HG03108 (cell line): ENCODE measurements at regions not wholly inside any gene's neighbourhood (a gene's known extent, or its start where the extent isn't known, plus 50 kb on each side); places are given as distances from the start of the nearest gene placed in this dataset.
"Not testable (repeated sequence)": the region's sequence is repeated elsewhere in the genome, so short reads cannot be mapped to it uniquely, and the experiment has no call there.

Source experiments
- ATAC-seq: cut with Tn5 transposase; IDR thresholded peaks from one replicate; pipeline ENCODE4 v1.9.1; 2021; ENCODE audit warnings: moderate library complexity; ENCODE audit not compliant: unreplicated experiment

DNA sequence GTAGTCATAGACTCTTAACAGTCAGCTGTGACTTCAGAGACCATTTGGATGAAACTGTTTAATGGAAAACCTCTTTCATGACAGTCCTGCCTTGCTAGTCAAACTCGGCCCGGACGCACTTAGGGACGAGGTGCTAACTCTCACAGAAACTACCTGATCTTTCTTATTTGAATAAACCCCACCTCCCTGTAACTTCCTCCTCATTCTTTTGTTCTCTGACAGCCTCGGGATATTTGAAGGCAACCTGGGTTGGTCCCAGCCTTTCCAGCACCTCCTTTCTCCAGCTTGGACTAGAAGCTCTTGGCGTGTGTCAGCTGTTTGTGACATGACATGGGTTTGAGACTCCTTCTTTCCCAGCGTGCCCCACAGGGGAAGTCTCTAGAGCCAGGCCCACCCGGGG lies 175.3 kb upstream of the EXOC2 start:
- no peak for ATAC-seq

DNA sequence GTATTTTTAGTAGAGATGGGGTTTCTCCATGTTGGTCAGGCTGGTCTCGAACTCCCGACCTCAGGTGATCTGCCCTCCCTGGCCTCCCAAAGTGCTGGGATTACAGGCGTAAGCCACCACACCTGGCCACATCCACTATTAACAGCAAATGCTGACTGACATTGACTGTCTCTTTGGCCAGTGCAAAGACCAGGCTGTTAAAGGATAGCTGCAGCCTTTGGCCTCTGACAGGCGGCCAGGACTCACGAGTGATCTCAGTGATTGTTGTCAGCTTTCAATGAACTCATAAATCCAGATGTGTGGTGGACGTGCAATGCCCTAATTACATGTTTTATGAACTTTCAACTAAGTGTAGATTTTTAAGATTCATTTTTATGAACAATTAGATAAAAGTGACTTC lies 174.4 kb upstream of the EXOC2 start:
- ATAC-seq: no peak

DNA sequence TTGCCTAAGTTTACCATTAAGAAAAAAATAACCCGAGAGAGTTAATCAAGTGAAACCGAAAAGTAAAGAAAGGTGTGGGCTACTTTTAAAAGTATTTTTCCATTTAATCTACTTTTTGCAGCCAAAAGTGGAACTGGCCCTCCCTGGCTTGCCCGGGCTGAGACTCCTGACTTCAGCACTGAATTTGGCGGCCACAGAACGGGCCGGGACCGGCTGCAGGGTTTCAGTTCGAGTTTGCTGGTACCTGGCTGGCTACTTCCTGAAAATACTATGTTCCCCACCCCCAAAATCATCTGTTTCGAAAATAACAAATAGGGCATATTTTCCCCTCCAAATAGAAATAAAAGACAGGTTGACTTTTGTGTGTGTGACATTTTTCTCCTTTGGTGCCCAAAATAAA lies 173.4 kb upstream of the EXOC2 start:
- no peak for ATAC-seq

DNA sequence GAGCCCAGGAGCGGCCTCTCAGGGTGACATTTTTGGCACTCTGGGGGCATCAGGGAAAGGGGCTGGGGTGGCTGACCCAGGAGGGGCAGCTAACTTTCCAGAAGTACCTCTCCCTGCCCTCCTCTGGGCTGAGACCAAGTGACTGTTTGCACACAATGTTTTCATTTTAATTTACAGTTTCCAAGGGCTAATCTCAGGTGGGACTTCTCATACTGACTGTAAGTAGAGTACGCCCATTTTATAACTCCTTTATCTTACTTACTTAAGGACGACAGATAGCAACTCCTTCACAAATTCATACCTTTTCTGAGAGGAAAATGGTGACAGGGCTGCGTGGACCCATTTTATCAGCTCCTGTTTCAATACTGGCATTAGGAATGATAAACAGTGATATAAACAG lies 172.9 kb upstream of the EXOC2 start:
- ATAC-seq: no peak

DNA sequence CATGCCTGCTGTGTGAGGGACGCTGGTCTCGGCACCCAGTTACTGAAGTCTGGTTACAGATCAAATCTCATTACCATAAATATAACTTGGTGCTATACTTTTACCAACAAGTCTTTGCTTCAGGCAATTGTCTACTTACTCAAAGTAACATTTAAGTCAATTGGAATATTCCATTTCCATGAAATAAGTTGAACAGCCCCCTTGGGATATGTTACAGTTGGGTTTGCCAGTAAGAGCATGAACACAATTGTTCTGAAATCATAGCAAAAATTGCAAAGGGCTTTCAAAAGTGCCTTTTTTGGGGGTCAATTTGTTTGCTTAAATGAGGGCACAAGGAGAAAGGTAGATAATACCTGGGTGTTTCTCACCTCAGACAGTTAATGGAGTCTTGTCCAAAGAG lies 170.9 kb upstream of the EXOC2 start:
- no peak for ATAC-seq

DNA sequence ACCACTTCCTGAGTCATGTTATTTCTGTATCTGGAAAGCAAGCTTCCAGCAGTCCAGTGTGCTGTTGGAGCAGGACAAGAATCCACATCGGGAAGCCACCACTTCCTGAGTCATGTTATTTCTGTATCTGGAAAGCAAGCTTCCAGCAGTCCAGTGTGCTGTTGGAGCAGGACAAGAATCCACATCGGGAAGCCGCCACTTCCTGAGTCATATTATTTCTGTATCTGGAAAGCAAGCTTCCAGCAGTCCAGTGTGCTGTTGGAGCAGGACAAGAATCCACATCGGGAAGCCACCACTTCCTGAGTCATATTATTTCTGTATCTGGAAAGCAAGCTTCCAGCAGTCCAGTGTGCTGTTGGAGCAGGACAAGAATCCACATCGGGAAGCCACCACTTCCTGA lies 170.2 kb upstream of the EXOC2 start:
- ATAC-seq: not testable (repeated sequence)

DNA sequence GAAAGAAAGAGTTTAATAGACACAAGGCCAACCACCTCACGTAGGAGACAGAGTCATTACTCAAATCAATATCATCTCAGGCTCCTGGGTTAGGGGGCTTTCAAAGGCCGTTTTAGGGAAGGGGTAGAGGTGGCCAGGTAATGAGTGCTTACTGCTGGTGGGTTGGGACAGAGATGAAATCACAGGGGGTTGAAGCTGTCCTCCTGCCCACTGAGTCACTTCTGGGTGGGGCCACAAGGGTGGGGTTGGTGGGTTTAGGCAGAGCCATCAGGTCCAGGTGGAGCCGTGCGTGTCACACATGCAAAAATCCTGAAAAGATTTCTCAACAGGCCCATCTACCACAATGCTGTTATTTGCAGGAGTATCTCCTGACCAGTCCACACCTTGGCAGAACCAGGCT lies 167.0 kb upstream of the EXOC2 start:
- ATAC-seq: no peak

DNA sequence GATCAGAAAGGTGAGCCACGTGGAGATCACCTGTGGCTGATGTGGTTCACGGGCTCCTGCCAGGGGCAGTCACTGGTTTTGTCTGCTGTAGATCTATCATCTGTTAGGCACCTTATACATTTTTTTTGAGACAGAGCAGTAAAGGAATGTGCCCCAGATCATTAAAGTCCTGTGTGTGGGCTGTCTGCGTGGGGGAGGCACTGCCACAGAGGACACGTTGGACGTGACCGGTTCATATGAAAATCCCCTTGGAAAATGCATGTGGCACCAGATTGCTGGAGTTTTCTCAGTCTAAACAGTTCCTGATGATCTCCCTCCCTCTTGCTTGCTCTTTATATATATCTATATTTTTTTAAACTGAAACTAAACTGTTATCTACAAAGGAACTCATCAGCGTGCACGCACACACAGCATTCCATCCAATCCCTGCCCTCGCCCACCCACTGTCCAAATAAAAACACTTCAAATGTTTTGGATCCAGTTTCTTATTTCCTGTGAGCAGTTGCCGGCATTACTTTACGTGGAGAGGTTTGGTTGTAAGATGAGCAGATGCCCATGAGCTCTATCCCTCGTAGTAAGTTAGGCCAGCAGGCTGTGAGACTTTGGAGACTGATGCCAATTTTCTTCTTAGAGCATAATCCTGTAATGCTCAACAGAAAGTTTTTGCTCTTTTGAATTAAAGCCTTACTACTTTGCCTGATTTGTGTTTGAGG lies 161.6 kb upstream of the EXOC2 start:
- no peak for ATAC-seq

DNA sequence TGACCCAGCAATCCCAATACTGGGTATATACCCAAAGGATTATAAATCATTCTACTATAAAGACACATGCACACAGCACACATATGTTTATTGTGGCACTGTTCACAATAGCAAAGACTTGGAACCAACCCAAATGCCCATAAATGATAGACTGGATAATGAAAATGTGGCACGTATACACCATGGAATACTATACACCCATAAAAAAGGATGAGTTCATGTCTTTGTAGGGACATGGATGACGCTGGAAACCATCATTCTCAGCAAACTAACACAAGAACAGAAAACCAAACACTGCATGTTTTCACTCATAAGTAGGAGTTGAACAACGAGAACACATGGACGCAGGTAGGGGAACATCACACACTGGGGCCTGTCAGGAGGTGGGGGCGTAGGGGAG lies 159.3 kb upstream of the EXOC2 start:
- ATAC-seq: not testable (repeated sequence)

DNA sequence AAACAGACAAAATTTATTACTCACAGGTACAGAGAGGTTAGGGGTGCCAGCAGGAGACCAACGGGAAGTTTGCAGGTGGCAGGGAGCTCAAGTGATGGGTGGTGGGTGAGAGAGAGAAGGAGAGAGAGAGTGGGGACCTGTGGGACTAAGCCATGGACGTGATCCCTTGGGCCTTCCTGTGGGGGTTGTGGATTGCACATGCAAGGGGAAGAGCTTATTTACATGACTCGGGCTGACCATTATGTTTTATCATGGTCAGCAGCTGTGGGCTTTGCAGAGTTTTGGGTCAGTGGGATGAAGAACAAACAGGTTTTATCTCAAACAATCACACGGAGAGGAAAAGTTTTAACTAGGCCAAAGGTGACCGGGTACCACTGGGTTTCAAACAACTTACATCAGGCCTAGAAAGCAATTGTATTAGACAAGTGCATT lies 156.2 kb upstream of the EXOC2 start:
- ATAC-seq: no peak

DNA sequence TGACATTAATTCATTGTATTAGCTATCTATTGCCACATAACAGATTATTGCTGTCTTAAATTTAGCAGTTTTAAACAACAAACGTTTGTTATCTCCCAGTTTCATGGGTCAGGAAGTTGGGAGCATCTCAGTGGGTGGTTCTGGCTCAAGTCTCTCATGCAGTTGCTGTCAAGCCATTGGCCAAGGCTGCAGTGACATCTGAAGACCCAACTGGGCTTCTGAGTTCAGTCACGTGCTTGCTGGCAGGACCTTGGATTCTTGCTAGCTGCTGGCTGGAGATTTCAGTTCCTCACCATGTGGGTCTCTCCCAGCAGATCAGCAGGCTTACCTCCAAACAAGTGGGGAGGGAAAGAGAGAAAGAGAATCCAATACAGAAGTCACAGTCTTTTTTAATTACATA lies 152.6 kb upstream of the EXOC2 start:
- no peak for ATAC-seq

DNA sequence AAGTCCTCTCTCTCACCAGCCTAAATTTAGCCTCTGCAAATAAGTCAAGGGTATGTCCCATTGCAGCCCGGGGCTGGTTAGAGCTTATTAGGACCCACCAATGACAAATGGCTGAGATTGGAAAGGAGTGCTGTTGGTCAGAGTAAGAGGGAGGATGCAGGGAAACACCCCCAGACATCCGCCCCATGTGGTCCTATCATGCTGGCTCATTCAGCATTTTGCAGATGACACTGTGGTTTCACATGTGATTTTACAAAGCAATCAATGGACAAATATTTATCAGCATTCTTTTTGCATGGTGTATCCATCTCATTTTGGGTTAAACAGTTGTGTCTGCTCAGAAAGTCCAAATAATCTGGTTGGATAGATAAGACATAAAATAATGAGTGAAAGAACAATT lies 152.2 kb upstream of the EXOC2 start:
- ATAC-seq: no peak

DNA sequence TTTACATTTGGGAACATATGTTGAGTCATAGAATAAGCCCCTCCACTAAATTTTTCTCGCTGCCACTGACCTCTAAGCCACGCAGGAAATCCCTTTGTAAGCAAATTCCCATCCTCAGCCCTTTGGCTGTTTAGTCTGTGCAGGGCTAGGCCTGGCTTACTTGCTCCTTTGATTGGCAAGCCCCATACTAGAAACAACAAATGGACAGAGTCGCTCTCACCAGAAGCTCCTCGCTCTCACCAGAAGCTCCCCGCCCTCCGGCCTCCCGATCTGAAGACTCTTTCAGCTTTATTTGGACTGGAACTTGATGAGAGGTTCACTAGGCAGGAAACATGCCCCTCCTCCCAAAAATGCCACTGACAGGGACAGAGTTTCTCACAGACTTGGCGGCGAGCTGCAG lies 149.2 kb upstream of the EXOC2 start:
- no peak for ATAC-seq

DNA sequence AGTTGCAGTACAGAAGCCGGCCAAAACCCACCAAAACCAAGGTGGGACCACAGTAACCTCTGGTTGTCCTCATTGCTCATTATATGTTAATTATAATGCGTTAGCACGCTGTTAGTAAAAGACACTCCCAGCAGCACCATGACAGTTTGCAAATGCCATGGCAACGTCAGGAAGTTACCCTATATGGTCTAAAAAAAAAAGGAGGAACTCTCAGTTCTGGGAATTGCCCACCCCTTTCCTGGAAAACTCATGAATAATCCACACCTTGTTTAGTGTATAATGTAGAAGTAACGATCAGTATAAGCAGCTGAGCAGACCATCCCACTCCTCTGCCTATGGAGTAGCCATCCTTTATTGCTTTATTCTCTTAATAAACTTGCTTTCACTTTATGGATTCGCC lies 148.6 kb upstream of the EXOC2 start:
- ATAC-seq: no peak

DNA sequence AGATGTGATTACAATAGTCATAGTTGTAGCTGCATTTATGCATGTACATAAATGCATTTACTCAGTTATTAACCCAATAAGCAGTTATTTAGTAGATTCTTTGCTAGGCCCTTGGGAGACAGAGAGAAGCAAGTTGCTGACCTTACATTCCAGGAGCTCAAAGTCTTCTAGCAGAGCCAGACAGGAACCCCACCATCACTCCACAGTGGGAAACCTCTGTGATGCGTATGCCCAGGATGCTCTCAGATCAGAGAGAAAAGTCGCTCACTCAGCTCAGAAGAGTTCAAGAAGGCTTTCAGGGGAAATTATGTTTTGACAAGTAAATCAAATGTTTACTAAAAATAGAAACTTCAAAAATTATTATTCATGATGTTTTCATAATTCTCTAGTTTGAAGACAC lies 146.3 kb upstream of the EXOC2 start:
- no peak for ATAC-seq

DNA sequence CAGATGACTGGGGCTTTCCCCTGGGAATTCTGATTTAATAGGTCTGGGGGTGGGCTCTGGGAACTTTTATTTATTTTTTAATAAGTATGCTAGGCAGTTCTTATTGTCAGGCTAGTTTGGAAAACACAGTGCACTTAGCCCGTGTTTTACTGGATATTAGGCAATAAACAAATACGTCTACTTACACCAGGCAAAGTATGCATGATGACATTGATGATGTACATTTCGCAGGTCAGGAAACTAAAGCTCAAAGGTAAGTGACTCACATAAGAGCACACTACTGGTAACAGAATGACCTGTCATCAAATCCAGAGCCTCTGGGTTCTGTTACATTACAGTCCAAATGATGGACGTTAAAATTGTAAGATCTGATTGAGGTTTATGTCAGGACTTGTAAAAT lies 144.4 kb upstream of the EXOC2 start:
- ATAC-seq: no peak

DNA sequence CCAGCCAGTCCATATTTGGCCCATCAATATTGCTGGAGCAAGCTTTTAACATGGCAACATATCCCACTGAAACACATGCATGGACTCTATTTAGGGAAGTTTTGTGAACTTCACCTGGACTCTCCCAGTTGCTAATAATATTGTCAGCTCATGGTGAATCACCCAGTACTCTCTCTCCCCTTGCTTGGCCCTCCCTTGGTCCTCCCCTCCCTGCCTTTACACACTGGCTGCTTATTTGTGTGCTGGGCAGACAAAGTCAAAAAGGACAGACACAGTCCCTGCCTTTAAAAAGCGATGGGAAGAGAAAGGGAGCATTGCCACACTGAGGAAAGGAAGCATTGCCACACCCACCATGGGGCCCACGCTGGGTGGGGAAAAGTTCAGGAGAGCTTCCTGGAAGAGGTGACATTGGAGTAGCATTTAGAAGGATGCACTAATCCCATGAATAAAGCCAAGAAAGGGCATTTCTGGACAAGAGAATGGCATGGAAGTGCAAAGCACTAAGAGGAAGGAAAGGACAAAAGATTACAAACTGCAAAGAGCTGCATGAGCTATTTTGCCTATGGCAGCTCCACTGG lies 143.4 kb upstream of the EXOC2 start:
- no peak for ATAC-seq

DNA sequence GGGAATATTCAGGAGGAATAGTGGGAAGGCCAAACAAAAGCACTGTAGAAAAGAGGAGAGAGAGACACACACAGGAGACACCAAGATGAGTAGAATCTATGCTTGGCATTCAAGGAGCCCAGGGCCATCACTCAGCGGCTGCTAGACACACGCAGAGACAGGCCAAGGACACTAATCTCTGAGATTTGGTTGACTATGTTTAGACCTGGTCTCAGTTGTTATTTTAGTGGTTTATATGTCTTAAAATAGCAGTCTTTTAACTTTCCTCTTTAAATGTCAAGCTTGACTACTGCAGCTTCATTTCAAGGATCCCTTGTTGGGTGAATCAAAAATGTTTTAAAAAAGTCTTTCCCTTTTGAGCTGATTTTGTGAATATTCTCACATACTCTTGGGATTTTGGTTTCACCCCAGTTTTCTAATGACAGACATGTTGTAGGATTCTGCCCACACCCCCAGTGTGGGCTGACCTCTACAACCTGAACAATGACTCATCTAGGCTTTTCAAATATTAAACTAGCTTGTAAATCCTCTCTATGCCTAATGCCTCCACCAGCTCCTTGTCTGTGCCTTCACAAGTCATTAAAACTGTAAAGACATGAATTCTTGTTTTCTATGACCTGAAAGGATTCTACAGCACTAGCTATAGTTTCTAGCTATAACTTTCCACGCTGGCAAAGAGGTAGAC lies 142.7 kb upstream of the EXOC2 start:
- peak; percentile 60 for ATAC-seq

DNA sequence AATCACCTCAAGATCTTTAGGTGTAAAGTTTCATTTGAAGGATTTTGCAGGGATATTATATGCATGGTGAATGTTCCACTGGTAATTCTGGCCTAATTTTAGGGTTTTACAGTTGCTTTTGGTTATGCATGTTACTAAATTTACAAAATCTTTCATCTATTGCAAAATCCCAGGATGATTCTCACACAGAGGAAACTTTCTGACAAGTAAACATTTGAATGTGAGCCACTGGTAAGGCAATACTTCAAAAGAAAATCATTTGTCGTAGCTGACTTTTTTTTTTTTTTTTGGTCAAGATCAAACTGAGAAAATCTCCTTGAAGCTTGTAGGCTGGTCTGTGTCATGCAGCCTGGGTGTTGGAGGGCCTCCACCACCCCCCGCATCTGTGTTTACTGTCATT lies 141.9 kb upstream of the EXOC2 start:
- no peak for ATAC-seq

DNA sequence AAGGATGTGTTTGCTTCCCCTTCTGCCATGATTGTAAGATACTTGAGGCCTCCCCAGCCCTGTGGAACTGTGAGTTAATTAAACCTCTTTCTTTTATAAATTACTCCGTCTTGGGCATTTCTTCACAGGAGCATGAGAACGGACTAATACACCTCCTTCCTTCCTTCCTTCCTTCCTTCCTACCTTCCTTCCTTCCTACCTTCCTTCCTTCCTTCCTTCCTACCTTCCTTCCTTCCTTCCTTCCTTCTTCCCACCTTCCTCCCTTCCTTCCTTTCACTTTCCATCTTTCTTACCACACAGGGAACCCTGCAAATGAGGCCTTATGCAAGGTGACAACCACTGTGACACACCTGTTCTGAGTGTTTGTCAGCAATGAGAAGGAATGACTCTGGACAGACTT lies 141.3 kb upstream of the EXOC2 start:
- no peak for ATAC-seq

DNA sequence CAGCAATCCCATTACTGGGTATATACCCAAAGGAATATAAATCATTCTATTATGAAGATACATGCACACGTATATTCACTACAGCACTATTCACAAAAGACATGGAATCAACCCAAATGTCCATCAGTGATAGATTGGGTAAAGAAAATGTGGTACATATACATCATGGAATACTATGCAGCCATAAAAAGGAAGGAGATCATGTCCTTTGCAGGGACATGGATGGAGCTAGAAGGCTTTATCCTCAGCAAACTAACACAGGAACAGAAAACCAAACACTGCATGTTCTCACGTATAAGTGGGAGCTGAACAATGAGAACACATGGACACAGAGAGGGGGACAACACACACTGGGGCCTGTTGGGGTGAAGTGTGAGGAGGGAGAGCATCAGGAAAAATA lies 139.9 kb upstream of the EXOC2 start:
- not testable (repeated sequence) for ATAC-seq

DNA sequence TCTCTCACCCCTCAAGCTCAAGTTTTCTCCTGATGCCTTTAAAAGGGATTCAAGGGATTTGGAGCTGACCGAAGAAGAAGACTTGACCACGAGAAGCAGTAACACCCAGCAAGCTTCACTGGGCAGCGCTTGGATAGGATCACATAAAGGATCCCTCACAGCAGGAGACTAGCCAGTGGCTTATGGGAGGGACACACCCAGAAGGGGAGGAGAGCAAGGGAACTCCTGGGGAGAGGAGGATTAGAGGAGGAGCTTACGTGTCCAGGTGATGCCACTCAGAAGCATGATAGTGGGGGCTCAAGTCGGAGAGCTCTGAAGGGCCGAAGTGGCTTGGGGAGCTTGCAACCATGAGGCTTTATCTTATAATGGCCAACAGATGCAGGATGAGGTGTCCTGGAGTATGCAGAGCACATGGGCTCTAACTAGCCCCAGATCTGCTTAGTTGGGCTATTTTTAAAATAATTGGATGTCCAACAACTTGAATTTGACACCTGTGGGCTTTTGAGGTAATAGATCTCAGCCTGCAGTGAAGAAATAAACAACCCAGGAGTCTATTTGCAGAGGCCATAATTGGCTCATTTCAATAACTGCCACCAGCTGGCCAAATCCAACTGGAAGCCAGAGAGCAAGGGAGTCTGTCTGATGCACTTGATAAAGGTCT lies 137.9 kb upstream of the EXOC2 start:
- no peak for ATAC-seq
